Activated CD8-positive, alpha-beta T cell treated with anti-CD3 and anti-CD28 coated beads for 36 hours (primary cell): ENCODE measurements at regions not wholly inside any gene's neighbourhood (a gene's known extent, or its start where the extent isn't known, plus 50 kb on each side); places are given as distances from the start of the nearest gene placed in this dataset.

Experiments
- ATAC-seq: fragments of 200-7000 bp; cut with Tn5 transposase; one replicate; pipeline ENCODE4 v1.10.0; 2021; ENCODE audit warnings: mild to moderate bottlenecking, moderate library complexity
- CTCF ChIA-PET: fragments of 350-600 bp; sonication (Branson Sonifier 250); formaldehyde crosslinking; loops from one replicate; lab custom pipeline; 2021; ENCODE audit warnings: antibody characterized with exemption; lab: Charles Lee
- POLR2A ChIA-PET: fragments of 350-600 bp; sonication (Branson Sonifier 250); formaldehyde crosslinking; loops from one replicate; lab custom pipeline; 2021; ENCODE audit warnings: antibody characterized with exemption; lab: Charles Lee
- DNase-seq: peaks from one replicate; pipeline ENCODE4 v3.0.0-alpha.2; 2020
- H3K27ac Mint-ChIP-seq: one replicate; pipeline ENCODE4 v1.8.0; 2021; ENCODE audit warnings: mild to moderate bottlenecking, mixed read lengths
- H3K27me3 Mint-ChIP-seq: one replicate; pipeline ENCODE4 v1.8.0; 2021; ENCODE audit warnings: mixed read lengths
- H3K36me3 Mint-ChIP-seq: one replicate; pipeline ENCODE4 v1.8.0; 2021; ENCODE audit warnings: low read depth, mixed read lengths
- H3K4me1 Mint-ChIP-seq: one replicate; pipeline ENCODE4 v1.8.0; 2021; ENCODE audit warnings: low read depth, mixed read lengths
- H3K4me3 Mint-ChIP-seq: one replicate; pipeline ENCODE4 v1.8.0; 2021; ENCODE audit warnings: mild to moderate bottlenecking, moderate library complexity, mixed read lengths
- H3K9me3 Mint-ChIP-seq: one replicate; pipeline ENCODE4 v1.8.0; 2021; ENCODE audit warnings: mixed read lengths
- intact Hi-C: fragments of 100-400 bp; cut with micrococcal nuclease; formaldehyde crosslinking; loops from one replicate; pipeline ENCODE4 v1.10.0; 2022
- TF ChIP-seq, protein P1 (sequence below): fragments of 200-600 bp; IDR thresholded peaks from one replicate; pipeline ENCODE4 v1.8.0; 2022; ENCODE audit warnings: antibody characterized with exemption, mild to moderate bottlenecking

DNA sequence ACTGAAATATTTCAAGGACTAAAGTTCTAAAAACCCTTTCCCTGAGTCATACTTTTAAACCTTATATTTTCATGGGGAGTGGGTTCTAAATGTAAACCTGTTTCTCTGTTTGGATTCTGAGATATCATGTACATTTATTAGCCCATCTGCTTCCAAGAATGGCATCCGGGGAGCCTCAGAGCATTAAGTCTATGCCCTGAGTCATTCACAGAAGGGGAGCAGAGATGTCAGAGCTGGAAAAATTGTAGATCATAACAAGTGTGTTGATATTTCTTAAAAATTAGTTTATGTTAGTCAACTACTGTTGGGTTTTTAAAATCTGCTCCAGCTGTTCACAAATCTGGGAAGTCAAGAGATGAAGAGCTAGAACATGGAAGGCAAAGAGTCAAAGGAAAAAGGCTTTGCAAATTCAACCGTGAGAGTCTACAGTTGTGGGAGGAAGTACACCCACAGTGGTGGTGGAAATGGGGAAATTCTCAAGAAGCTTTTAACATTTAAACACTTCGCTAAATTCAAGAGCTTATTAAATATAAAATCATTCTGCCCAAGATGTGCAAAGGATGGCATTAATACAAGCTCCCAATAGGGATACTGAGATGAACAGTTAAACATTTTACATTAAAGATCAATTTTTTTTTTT, 70.5 kb upstream of the FLRT2 start:
- Mint-ChIP-seq H3K4me3 (no peak overlapping the region), H3K9me3 (no peaks in the 10 kb centered on the region), H3K27me3 (no peaks in the 10 kb centered on the region), H3K27ac (no peak overlapping the region), H3K36me3 (no peaks in the 10 kb centered on the region), H3K4me1 (no peaks in the 10 kb centered on the region)
- DNase-seq = no peak
- CTCF ChIA-PET = no interaction called here
- TF ChIP-seq, protein P1, sequence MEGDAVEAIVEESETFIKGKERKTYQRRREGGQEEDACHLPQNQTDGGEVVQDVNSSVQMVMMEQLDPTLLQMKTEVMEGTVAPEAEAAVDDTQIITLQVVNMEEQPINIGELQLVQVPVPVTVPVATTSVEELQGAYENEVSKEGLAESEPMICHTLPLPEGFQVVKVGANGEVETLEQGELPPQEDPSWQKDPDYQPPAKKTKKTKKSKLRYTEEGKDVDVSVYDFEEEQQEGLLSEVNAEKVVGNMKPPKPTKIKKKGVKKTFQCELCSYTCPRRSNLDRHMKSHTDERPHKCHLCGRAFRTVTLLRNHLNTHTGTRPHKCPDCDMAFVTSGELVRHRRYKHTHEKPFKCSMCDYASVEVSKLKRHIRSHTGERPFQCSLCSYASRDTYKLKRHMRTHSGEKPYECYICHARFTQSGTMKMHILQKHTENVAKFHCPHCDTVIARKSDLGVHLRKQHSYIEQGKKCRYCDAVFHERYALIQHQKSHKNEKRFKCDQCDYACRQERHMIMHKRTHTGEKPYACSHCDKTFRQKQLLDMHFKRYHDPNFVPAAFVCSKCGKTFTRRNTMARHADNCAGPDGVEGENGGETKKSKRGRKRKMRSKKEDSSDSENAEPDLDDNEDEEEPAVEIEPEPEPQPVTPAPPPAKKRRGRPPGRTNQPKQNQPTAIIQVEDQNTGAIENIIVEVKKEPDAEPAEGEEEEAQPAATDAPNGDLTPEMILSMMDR = no peak
- ATAC-seq = no peak
- intact Hi-C loops = no loop called here
- POLR2A ChIA-PET = no interaction called here

DNA sequence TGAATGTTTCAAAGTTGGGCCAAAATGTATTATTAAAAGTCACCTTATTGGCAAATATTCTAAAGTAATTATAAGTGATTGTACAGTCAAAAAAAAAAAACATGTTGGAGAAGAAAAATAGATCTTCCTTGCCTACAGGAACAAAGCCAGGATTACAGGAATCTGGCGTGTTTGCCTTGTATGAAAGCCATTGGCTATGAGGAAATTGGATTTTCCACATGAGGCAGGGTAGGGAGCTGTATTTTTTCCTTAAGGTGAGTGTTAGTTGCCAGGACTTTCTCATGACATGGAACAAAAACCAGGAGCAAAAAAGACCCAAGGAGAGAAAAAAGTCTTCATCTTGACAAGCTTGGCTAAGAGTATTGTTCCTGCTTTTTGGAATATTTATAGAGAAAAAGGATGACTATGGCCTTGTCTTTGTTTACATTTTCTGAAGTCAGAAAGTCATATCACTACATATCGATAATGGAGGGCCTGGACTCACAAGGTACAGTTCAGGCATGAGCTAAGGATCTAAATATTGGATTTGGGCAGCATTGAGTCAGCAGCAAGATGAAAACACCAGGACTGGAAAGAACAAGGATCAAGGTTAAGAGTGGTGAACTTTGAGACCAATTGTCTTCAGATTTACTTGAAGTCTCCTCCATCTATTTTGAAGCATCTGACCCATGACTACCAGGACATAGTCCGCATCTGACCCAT, 68.4 kb upstream of the FLRT2 start:
- no peak for DNase-seq
- no peak for ATAC-seq
- Mint-ChIP-seq H3K9me3 (no peaks in the 10 kb centered on the region), H3K36me3 (no peaks in the 10 kb centered on the region), H3K27me3 (no peaks in the 10 kb centered on the region), H3K4me3 (no peak overlapping the region), H3K4me1 (no peaks in the 10 kb centered on the region), H3K27ac (no peak overlapping the region)
- TF ChIP-seq, protein P1 = no peak
- intact Hi-C loops = no loop called here
- ChIA-PET POLR2A (no interaction called here), CTCF (no interaction called here)

DNA sequence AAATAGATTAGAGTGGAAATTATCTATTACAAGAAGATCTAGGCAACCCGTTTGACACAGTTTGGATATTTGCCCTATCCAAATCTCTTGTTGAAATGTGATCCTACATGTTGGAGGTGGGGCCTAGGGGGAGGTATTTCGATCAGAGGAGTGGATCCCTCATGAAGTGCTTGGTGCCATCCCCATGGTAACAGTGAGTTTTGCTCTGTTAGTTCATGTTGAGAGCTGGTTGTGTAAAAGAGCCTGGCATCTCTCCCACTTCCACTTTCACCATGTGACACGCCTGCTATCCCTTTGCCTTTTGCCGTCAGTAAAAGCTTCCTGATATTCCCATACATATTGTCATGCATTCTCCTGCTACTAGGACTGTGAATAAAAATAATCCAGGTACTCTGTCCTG, 66.4 kb upstream of the FLRT2 start:
- CTCF ChIA-PET = no interaction called here
- Mint-ChIP-seq H3K4me3 (no peak overlapping the region), H3K27me3 (no peaks in the 10 kb centered on the region), H3K27ac (no peak overlapping the region), H3K4me1 (no peaks in the 10 kb centered on the region), H3K36me3 (no peaks in the 10 kb centered on the region), H3K9me3 (no peaks in the 10 kb centered on the region)
- ATAC-seq (no peak), DNase-seq (no peak)
- TF ChIP-seq, protein P1 = no peak
- intact Hi-C loops = no loop called here
- POLR2A ChIA-PET = no interaction called here

GRCh38 chr14:85464135-85464895, 65.6 kb upstream of the FLRT2 start:
- CTCF ChIA-PET = no interaction called here
- TF ChIP-seq, protein P1 = no peak

DNA sequence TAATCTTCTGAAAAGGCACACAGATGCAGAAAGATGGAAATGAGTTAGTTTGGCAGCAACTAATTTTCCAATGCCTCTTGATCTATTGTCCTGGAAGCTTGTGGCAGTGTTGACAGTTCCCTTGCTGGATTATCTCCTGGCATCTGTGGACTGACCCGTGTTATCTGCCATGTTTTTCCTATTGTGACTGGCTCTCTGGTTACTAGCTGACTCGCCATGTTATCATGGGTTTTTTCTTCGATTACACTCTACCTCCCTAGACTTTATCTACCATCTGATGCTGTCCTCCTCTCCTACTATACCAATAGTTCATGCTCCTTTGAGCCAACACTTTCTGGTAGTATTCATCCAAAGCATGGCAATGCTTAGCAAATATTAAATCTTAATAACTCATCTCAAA, 63.3 kb upstream of the FLRT2 start:
- CTCF ChIA-PET = no interaction called here
- TF ChIP-seq, protein P1 = no peak
- Mint-ChIP-seq H3K4me1 (no peaks in the 10 kb centered on the region), H3K4me3 (no peak overlapping the region), H3K27ac (no peak overlapping the region), H3K9me3 (no peaks in the 10 kb centered on the region), H3K27me3 (no peaks in the 10 kb centered on the region), H3K36me3 (no peaks in the 10 kb centered on the region)
- intact Hi-C loops = no loop called here
- ATAC-seq (no peak), DNase-seq (no peak)
- POLR2A ChIA-PET = no interaction called here

More at GRCh38 chr14:85464135-85464895, 65.6 kb upstream of the FLRT2 start:
- DNase-seq (no peak), ATAC-seq (no peak)
- H3K27me3 Mint-ChIP-seq = no peaks in the 10 kb centered on the region
- H3K4me3 Mint-ChIP-seq = no peak overlapping the region
- H3K27ac Mint-ChIP-seq = no peak overlapping the region
- H3K4me1 Mint-ChIP-seq = no peaks in the 10 kb centered on the region
- POLR2A ChIA-PET = no interaction called here
- no peaks in the 10 kb centered on the region for H3K9me3 Mint-ChIP-seq
- H3K36me3 Mint-ChIP-seq = no peaks in the 10 kb centered on the region
- intact Hi-C loops = no loop called here
